GM23248 (cell line): ENCODE measurements at regions not wholly inside any gene's neighbourhood (a gene's known extent, or its start where the extent isn't known, plus 50 kb on each side); places are given as distances from the start of the nearest gene placed in this dataset.

ENCODE experiments used
- EZH2 ChIP-seq: fragments of 200-600 bp; sonication (generic); IDR thresholded peaks from 2 replicates; pipeline ENCODE4 v1.6.1; 2018; ENCODE audit warnings: antibody characterized with exemption, mild to moderate bottlenecking; ENCODE audit not compliant: insufficient read depth, poor library complexity, severe bottlenecking
- EZH2phosphoT487 ChIP-seq: fragments of 200-600 bp; sonication (generic); IDR thresholded peaks from 2 replicates; pipeline ENCODE4 v1.6.1; 2018; ENCODE audit warnings: antibody characterized with exemption, moderate library complexity, mild to moderate bottlenecking, low read depth; ENCODE audit not compliant: insufficient read depth

- TF ChIP-seq EZH2phosphoT487 (no peak), EZH2 (no peak)
Measured at GRCh38 chr16:8464979-8465378, 125.3 kb downstream of the TMEM114 start.
